PC-3 (cell line): ENCODE measurements at regions not wholly inside any gene's neighbourhood (a gene's known extent, or its start where the extent isn't known, plus 50 kb on each side); places are given as distances from the start of the nearest gene placed in this dataset.

Source experiments
- EZH2 ChIP-seq: fragments of 300-600 bp; sonication (generic); IDR thresholded peaks from one replicate; pipeline ENCODE4 v1.6.1; 2017; ENCODE audit warnings: antibody characterized with exemption, mild to moderate bottlenecking, low read length; ENCODE audit not compliant: unreplicated experiment
- EZH2phosphoT487 ChIP-seq: fragments of 300-600 bp; sonication (generic); IDR thresholded peaks from 2 replicates; pipeline ENCODE4 v1.6.1; 2018; ENCODE audit warnings: mild to moderate bottlenecking, antibody characterized with exemption, low read length, borderline replicate concordance
- TF ChIP-seq, protein P1 (sequence below): fragments of 300-600 bp; sonication (generic); conservative IDR thresholded peaks from 2 replicates; pipeline ENCODE4 v1.5.1; 2017; ENCODE audit warnings: antibody characterized with exemption, low read depth, mild to moderate bottlenecking, low read length

DNA sequence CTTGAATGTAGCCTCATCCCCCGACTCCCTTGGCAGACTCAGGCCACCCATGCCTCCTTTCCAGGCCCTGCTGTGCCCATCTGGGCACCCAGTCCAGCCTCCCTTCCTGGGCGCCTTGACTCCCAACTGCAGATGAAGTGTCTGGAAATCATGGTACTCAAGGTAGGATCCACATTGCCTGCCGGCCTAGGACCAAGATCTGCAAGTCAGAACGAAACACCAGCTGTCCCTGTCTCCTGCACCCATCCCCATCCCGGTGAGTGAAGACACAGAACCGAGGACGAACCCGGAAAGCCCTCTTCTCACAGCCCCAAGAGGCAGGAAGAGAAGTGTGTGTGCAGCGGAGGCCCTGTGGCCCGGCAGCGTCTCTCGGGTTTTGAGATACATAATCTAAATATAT is 205.1 kb downstream of the EMX2 start:
- TF ChIP-seq, protein P1, sequence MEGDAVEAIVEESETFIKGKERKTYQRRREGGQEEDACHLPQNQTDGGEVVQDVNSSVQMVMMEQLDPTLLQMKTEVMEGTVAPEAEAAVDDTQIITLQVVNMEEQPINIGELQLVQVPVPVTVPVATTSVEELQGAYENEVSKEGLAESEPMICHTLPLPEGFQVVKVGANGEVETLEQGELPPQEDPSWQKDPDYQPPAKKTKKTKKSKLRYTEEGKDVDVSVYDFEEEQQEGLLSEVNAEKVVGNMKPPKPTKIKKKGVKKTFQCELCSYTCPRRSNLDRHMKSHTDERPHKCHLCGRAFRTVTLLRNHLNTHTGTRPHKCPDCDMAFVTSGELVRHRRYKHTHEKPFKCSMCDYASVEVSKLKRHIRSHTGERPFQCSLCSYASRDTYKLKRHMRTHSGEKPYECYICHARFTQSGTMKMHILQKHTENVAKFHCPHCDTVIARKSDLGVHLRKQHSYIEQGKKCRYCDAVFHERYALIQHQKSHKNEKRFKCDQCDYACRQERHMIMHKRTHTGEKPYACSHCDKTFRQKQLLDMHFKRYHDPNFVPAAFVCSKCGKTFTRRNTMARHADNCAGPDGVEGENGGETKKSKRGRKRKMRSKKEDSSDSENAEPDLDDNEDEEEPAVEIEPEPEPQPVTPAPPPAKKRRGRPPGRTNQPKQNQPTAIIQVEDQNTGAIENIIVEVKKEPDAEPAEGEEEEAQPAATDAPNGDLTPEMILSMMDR, result no peak
- TF ChIP-seq EZH2 (no peak), EZH2phosphoT487 (no peak)
